Keratinocyte (primary cell): ENCODE measurements at regions not wholly inside any gene's neighbourhood (a gene's known extent, or its start where the extent isn't known, plus 50 kb on each side); places are given as distances from the start of the nearest gene placed in this dataset.

ENCODE experiments used
- DNase-seq: peaks from one replicate; pipeline ENCODE4 v3.0.0-alpha.2; 2011; ENCODE audit warnings: low read depth, missing footprints, low spot score
- FAIRE-seq: peaks from 2 replicates; lab custom pipeline; 2011; peaks lifted over from hg19 to GRCh38; lab: Jason Lieb, UNC
- H2AFZ ChIP-seq: 2 replicates; pipeline ENCODE4 v1.6.0; 2012; ENCODE audit warnings: low read length, control low read depth, inconsistent platforms; ENCODE audit not compliant: control insufficient read depth
- H3K27ac ChIP-seq: 2 replicates; pipeline ENCODE4 v1.5.1; 2011; ENCODE audit warnings: low read length; ENCODE audit not compliant: control insufficient read depth, insufficient read depth
- H3K27me3 ChIP-seq: 3 replicates; pipeline ENCODE4 v1.6.0; 2011; ENCODE audit warnings: low read length; ENCODE audit not compliant: control insufficient read depth, insufficient read depth; ENCODE audit errors: extremely low read depth
- H3K36me3 ChIP-seq, 2 experiments: 2 replicates in 1 of 2; 3 replicates in 1 of 2; pipeline ENCODE4 v1.5.1; 2011; ENCODE audit warnings: low read length in 2 of 2, mild to moderate bottlenecking in 1 of 2; ENCODE audit not compliant: control insufficient read depth in 2 of 2, insufficient read depth in 2 of 2; ENCODE audit errors: extremely low read depth in 1 of 2
- H3K4me1 ChIP-seq: 3 replicates; pipeline ENCODE4 v1.5.1; 2011; ENCODE audit warnings: low read length; ENCODE audit not compliant: control insufficient read depth, insufficient read depth; ENCODE audit errors: extremely low read depth
- H3K4me2 ChIP-seq: 3 replicates; pipeline ENCODE4 v1.6.0; 2011; ENCODE audit warnings: low read depth, low read length; ENCODE audit not compliant: control insufficient read depth, insufficient read depth; ENCODE audit errors: extremely low read depth
- H3K4me3 ChIP-seq, 3 experiments: fragments of 200-600 bp in 1 of 3; sonication (generic) in 1 of 3; 2 replicates in 2 of 3; 3 replicates in 1 of 3; pipeline ENCODE4 v1.5.1; 2011 to 2016; ENCODE audit warnings: low read length in 3 of 3, mild to moderate bottlenecking in 3 of 3, control low read depth in 2 of 3, inconsistent platforms in 1 of 3, low read depth in 1 of 3, mixed read lengths in 1 of 3, mixed run types in 1 of 3, moderate library complexity in 1 of 3; ENCODE audit not compliant: control insufficient read depth in 2 of 3, insufficient read depth in 2 of 3; ENCODE audit errors: extremely low read depth in 1 of 3
- H3K79me2 ChIP-seq: 2 replicates; pipeline ENCODE4 v1.6.0; 2012; ENCODE audit warnings: low read length; ENCODE audit not compliant: control insufficient read depth, insufficient read depth
- H3K9ac ChIP-seq: 3 replicates; pipeline ENCODE4 v1.6.0; 2011; ENCODE audit warnings: low read length; ENCODE audit not compliant: control insufficient read depth, insufficient read depth; ENCODE audit errors: extremely low read depth
- H3K9me1 ChIP-seq: 3 replicates; pipeline ENCODE4 v1.6.0; 2011; ENCODE audit warnings: low read length; ENCODE audit not compliant: control insufficient read depth, insufficient read depth; ENCODE audit errors: extremely low read depth
- H3K9me3 ChIP-seq: 2 replicates; pipeline ENCODE4 v1.5.1; 2012; ENCODE audit warnings: low read depth, low read length; ENCODE audit not compliant: control insufficient read depth
- H4K20me1 ChIP-seq: 3 replicates; pipeline ENCODE4 v1.6.0; 2011; ENCODE audit warnings: low read length; ENCODE audit not compliant: control insufficient read depth, insufficient read depth; ENCODE audit errors: extremely low read depth
- CTCF ChIP-seq, 3 experiments: IDR thresholded peaks in 1 of 3; conservative IDR thresholded peaks in 1 of 3; optimal IDR thresholded peaks in 1 of 3; 2 replicates in 2 of 3; 3 replicates in 1 of 3; pipeline versions ENCODE3 to v1.5.1; 2011; ENCODE audit warnings: low read length in 3 of 3, mild to moderate bottlenecking in 3 of 3, moderate library complexity in 2 of 3, control low read depth in 1 of 3, inconsistent platforms in 1 of 3; ENCODE audit not compliant: insufficient read depth in 2 of 3; ENCODE audit errors: extremely low read depth in 1 of 3
- EZH2 ChIP-seq: IDR thresholded peaks from one replicate; pipeline ENCODE4 v1.6.1; 2012; ENCODE audit warnings: inconsistent platforms, mild to moderate bottlenecking, low read length, moderate library complexity
- dilution Hi-C: fragments of 300-500 bp; cut with MboI; formaldehyde crosslinking; loops from one replicate; pipeline ENCODE4 v1.7.0; 2020; ENCODE audit warnings: low sequenced_read_pairs; ENCODE audit not compliant: extremely low pct_ligation_motif_present

DNA sequence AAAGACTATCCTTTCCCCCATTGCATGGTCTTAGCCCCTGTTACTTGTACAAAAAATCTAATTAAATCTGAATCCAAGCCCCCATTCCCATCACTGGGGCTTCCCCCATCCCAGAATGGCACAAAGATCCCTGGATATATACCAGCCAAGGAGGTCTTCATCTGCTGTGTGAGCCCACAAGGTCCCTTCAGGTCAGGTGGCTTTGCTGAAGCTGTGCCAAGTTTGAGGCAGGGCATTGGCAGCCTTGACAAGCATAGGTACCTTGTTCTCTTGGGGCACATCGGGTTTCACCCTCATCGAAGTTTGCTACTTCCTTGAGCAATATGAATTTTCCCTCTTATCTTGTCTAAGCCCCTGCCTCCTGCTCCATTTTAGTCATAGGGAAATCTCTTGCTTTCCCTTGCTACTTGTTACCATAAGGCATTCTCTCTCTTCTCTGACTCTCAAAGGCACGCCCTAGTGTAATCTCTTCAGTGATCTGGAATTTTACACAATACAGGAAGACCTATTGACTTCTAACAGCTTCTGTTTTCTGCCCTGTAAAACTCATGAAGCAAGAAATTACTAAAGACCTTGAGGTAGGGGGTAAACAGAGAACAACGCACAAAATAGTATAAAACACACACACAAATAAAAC lies 71.4 kb upstream of the COG2 start:
- DNase-seq (no peak), FAIRE-seq (no peak)
- H3K4me2 ChIP-seq = no peak overlapping the region
- no peaks in the 10 kb centered on the region for H4K20me1 ChIP-seq
- dilution Hi-C loops = no loop called here
- H3K4me3 ChIP-seq = no peak overlapping the region
- H3K9me3 ChIP-seq = no peaks in the 10 kb centered on the region
- peaks cover 6% of the 10 kb centered on the region for H3K27me3 ChIP-seq
- no peaks in the 10 kb centered on the region for H3K36me3 ChIP-seq
- H3K79me2 ChIP-seq = no peaks in the 10 kb centered on the region
- no peaks in the 10 kb centered on the region for H3K9me1 ChIP-seq
- no peak overlapping the region for H3K9ac ChIP-seq
- no peak for TF ChIP-seq CTCF (optimal IDR thresholded peaks at IDR 0.05 in 1 of 3, IDR thresholded peaks at IDR 0.05 in 1 of 3, conservative IDR thresholded peaks at IDR 0.05 in 1 of 3; ENCODE audit: extremely low read depth in 1 of 3, insufficient read depth in 2 of 3, low read length in 3 of 3)
- no peak for TF ChIP-seq EZH2
- H2AFZ ChIP-seq = no peak overlapping the region
- H3K27ac ChIP-seq = no peak overlapping the region
- H3K4me1 ChIP-seq = peaks cover 3% of the 10 kb centered on the region

DNA sequence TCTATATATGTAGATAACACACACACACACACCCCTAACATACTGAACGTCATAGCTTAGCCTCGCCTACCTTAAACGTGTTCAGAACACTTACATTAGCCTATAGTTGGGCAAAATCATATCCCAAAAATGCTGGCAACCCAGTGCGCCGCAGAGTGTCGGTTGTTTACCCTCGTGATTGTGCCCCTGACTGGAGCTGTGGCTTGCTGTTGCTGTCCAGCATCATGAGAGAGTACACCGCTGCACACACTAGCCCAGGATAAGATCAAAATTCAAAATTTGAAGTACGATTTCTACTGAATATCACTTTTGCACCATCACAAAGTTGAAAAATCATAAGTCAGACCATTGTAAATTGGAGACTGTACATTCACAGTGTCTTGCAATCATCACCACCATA lies 73.1 kb upstream of the COG2 start:
- Histone ChIP-seq H3K9ac (no peak overlapping the region), H4K20me1 (no peaks in the 10 kb centered on the region), H3K36me3 (no peaks in the 10 kb centered on the region), H3K79me2 (no peaks in the 10 kb centered on the region), H3K4me3 (no peak overlapping the region), H3K27me3 (peaks cover 11% of the 10 kb centered on the region), H2AFZ (no peak overlapping the region), H3K9me3 (no peaks in the 10 kb centered on the region), H3K4me2 (no peak overlapping the region), H3K9me1 (no peaks in the 10 kb centered on the region), H3K4me1 (peaks cover 3% of the 10 kb centered on the region), H3K27ac (no peak overlapping the region)
- TF ChIP-seq EZH2 (no peak), CTCF (optimal IDR thresholded peaks at IDR 0.05 in 1 of 3, IDR thresholded peaks at IDR 0.05 in 1 of 3, conservative IDR thresholded peaks at IDR 0.05 in 1 of 3; ENCODE audit: extremely low read depth in 1 of 3, insufficient read depth in 2 of 3, low read length in 3 of 3) (no peak)
- DNase-seq (no peak), FAIRE-seq (no peak)
- dilution Hi-C loops = no loop called here
